Glomerular endothelial cell (primary cell): ENCODE measurements at regions not wholly inside any gene's neighbourhood (a gene's known extent, or its start where the extent isn't known, plus 50 kb on each side); places are given as distances from the start of the nearest gene placed in this dataset.
"Not testable (repeated sequence)": the region's sequence is repeated elsewhere in the genome, so short reads cannot be mapped to it uniquely, and the experiment has no call there.

ENCODE experiments used
- DNase-seq: peaks from one replicate; pipeline ENCODE4 v3.0.0-alpha.2; 2011; ENCODE audit warnings: low read depth, low spot score; ENCODE audit errors: extremely low read depth

DNA sequence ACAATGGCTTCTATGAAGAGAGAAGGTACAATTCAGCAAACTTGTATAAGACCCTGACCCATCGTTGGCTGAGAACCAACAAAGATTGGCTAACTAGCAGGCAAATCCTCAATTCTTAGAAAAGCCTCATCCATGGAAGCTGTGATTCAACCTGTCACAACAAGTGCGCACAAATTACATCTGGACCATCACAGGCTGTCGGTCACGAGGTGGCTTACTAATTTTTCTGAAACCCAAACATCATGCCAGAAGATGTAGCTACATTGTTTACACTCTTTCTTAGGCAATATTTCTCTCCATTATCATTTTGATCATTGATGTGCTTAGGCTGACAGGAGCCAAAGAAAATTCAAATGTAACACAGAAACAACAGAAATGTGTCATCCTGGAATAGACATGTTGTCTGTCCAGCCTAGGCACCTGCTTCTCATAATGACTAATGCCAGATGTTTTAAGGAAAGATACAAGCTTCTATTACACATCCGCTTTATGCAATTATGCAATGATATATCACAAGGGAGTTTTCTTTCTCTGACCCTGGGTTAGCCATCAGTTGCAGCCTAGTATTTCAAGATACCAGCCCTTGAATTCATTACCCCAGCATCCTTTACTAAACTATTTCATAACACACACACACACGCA, 92.9 kb upstream of the DIO2 start:
- DNase-seq: no peak

DNA sequence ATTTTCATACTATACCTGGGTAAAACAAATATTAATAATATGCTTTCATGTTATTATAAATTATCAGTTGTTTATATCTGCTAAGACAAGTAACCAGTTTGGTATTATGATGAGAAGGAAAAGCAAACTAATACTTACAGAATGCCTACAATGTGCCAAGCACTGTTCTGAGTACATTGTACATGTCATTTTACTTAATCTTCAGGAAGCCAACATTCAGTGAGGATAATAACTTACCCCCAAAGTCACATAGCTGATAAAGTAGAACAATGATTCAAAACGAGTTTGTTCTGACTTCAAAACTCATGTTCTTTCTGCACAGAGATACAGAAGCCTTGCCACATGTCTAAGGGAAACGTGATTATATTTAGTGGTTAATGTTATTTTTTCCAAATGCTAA, 89.0 kb upstream of the DIO2 start:
- no peak for DNase-seq

DNA sequence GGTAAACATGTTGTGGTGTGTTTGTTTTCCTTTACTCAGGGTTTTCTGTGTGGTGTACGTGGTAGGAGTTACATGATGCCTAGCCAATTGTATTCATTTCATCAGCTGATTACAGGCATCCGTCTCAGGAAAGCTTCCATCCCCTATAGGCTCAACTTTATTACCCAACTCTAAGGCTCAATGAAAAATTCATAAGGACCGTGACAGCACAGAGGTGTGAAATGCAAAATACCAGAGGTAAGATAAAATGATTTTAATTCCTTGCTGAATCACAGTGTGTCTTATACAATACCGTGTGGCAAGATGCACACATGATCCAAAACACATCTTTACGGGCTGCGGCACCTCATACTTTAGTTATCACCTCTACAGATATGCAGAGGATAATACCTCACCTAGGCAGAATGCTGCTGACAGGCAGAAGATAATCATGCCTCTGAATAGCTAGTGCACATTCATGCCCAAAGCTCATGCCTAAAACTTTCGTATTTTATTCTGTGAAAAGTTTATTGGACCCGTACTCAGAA, 87.2 kb upstream of the DIO2 start:
- DNase-seq: no peak

DNA sequence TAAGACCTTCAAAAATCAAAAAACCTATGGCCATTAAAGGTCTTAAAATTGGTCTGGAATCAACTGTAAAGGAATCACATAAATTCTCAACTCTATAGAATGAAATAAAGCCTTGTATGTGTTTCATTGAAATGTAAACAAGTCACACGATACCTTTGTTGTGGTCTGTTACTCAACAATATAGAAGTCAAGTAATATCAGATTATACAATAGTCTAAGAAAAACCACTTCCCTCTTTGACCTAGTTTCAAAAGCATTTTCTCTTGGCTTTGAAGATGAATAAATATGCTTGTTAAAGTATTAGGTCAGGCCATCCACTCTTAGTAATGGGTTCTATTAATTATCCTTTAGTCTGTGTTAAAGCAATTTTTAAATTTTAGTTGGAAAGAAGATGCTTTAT, 79.8 kb upstream of the DIO2 start:
- DNase-seq: no peak

DNA sequence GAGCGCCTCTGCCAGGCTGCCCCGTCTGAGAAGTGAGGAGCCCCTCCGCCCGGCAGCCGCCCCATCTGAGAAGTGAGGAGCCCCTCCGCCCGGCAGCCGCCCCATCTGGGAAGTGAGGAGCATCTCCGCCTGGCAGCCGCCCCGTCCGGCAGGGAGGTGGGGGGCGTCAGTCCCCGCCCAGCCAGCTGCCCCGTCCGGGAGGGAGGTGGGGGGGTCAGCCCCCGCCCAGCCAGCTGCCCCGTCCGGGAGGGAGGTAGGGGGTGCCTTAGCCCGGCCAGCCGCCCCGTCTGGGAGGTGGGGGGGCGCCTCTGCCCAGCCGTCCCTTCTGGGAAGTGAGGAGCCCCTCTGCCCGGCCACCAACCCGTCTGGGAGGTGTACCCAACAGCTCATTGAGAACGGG, 75.4 kb upstream of the DIO2 start:
- DNase-seq: not testable (repeated sequence)

DNA sequence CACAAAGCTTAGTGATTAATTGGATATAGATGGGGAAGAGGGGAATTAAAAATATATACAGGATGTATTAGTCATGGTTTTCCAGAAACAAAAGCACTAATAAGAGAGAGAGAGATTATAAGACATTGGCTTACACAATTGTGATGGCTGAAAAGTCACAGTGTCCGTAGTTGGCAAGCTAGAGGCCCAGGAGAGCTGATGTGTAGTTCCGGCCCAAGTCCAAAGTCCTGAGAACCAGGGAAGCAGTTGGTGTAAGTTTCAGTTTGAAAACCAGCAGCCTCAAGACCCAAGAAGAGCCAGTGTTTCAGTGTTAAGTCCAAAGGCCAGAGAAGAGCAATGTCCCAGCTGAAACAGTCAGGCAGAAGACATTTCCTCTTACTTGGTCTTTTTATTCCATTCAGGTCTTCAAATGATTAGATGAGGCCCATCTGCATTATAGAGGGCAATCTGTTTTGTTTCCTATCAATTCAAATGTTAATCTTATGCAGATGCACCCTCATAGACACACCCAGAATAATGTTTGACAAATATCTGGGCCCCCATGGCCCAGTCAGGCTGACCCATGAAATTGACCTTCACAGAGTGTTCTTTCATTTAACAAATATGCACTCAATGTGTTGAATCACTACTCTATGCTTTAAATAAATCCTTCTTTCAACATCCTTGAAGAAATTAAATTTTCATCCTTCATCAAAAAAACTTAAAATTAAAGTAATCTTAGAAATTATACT, 67.2 kb upstream of the DIO2 start:
- DNase-seq: no peak

DNA sequence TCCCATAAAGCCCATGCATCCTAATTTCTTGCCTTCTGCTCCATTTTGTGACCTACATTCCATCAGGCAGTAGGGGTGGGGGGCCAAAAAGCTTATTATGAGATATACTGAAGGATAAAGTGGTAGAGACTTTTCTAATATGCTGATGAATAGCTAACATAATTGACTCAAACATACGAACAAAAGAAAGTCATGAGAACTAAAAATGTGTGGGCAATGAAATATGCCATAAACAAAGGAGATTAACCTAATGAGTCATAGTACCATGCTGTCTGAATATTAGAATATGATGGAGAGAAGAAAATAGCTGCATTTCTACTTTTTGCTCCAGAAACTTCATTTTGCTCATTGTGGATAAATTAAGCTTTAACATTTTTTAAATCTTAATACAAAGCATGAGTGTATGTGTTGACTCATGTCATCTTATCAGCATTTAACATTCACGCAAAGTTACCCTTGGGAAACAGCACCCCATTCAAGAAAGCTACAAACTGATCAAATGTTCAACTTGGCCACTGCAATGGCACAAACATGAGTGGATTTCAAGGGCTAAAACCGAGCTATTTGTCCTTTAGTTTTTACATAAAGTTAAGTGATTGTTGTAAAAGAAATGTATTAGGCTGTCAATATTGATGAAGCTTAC, 64.0 kb upstream of the DIO2 start:
- DNase-seq: no peak

DNA sequence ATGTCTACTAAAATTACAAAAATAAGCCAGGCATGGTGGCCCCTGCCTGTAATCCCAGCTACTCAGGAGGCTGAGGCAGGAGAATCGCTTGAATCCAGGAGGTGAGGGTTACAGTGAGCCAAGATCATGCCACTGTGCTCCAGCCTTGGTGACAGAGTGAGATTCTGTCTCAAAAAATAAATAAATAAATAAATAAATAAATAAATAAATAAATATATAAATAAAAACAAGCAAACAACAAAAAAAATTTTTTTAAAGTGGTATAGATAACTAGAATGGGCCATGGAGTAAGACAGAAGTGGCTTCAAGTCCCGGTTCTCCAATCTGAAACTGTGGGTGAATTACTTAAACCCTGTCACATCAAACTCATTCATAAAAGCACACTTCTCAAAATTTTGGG, 63.0 kb upstream of the DIO2 start:
- not testable (repeated sequence) for DNase-seq

DNA sequence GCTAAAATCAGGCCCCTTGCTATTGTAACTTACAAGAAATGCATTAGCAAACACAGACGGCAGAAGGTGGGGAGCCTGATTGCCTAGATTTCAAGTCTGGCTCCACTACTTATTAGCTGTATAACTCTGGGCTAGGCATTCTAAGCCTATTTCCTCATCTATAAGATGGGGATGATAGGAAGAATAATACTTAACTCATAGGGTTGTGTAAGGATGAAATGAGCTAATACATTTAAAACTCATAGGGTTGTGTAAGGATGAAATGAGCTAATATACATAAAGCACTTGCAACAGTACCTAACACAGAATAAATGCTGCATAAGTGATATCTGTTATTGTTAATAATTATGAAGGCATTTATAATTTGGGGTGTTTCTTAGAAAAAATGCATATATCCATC, 60.1 kb upstream of the DIO2 start:
- DNase-seq: no peak

DNA sequence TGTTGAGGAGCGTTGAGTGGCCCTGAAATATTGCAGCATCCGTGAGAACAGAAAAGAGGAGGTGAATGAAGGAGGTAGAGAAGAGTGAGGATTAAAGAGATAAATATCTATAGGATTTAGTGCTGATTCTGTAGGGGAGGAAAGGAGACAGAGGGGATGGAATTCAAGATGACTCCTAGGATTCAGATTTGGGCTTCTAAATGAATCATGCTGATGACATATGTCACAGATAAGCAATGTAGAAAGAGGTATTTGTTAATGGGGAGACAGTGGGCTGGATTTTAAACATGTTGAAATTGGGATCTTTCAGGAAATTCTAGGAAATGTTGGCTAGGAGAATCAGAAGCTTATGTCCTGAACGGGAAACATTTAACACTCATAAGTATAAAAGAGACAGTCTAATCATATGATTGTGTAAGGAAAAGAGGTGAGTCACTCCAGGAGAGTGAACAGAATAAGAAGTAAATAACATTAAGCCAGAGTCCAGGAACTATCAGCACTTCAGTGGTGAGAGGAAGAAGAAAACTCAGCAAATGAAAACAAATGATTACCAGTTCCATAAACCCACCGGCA, 58.1 kb upstream of the DIO2 start:
- no peak for DNase-seq

DNA sequence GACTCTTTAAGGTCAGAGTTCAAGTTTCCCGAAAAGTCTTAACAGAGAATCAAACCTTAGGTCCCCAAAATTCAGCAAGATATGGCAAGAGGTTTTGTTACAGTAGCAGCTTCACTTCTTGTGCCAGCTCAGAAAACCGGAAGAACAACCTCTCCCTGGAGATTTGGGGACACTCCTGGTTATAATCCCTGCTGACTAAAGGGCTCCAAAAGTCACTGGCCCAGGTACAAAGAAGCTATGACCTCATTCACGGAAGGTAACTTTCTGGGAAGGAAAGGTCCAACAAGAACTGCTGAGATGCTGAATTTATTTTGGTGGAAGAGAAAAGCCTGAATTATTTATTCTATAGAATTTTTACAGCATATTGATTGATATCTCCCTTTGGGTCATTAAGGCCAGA, 55.6 kb upstream of the DIO2 start:
- no peak for DNase-seq

DNA sequence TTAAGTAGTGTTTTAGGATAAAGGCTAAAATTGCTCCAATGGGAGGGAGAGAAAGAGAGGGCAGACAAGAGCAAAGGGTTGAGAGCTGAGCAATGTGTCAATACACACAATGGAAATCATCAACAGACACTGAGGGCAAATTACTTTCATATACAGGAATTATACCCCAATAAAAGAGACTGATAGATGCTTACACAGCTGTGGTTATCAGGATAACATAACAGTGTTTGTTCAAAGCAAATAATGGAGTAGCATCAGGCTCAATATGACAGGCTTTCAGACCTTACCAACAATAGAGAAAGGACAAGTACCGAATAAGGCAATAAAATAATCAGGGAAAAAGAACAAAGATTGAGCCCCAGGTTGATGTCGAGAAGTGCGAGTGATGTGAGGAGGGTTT, 53.4 kb upstream of the DIO2 start:
- DNase-seq: no peak
